ENCODE measurements at regions not wholly inside any gene's neighbourhood (a gene's known extent, or its start where the extent isn't known, plus 50 kb on each side); places are given as distances from the start of the nearest gene placed in this dataset.

DNA sequence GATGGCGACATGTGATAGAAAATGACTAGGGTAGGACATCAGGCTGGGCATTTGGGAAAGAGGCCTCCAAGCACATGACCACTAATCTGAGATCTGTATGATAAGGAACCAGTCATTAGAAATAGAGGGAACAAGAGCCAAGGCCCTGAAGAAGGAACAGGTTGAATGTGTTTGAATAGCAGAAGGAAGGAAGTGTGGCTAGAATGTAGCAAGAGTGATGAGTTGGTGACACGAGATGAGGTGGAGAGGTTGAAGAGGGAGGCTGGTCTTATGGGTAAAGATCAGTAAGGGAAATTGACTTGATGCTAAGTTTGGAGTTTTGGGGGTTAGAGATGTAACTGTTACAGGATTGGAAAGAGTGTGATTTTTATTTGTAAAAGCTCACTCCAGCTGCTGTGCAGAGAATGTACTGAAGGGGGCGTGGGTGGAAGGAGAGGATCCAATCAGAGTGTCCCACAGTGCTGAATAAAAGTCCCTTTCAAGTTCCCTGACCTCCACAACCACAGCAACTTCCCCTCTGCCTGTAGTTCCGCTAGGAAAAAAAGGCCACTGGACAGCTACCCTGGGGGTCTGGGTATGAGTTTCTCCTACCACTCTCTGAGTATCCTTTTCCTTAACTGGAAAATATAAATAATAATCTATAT is 295.0 kb downstream of the OMA1 start:
- TF ChIP-seq, protein P1, sequence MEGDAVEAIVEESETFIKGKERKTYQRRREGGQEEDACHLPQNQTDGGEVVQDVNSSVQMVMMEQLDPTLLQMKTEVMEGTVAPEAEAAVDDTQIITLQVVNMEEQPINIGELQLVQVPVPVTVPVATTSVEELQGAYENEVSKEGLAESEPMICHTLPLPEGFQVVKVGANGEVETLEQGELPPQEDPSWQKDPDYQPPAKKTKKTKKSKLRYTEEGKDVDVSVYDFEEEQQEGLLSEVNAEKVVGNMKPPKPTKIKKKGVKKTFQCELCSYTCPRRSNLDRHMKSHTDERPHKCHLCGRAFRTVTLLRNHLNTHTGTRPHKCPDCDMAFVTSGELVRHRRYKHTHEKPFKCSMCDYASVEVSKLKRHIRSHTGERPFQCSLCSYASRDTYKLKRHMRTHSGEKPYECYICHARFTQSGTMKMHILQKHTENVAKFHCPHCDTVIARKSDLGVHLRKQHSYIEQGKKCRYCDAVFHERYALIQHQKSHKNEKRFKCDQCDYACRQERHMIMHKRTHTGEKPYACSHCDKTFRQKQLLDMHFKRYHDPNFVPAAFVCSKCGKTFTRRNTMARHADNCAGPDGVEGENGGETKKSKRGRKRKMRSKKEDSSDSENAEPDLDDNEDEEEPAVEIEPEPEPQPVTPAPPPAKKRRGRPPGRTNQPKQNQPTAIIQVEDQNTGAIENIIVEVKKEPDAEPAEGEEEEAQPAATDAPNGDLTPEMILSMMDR (IDR thresholded peaks at IDR 0.05; ENCODE audit: poor library complexity), result no peak
- TF ChIP-seq EZH2phosphoT487 (IDR thresholded peaks at IDR 0.05; ENCODE audit: low read depth, severe bottlenecking, unreplicated experiment), result no peak
